Stimulated activated CD8-positive, alpha-beta memory T cell treated with anti-CD3 and anti-CD28 coated beads, Interleukin-7, amount 100 ng/mL, for 24 hours (primary cell): ENCODE measurements at regions not wholly inside any gene's neighbourhood (a gene's known extent, or its start where the extent isn't known, plus 50 kb on each side); places are given as distances from the start of the nearest gene placed in this dataset.
A peak's percentile ranks its signal among the peaks of the same experiment; 100 is the strongest.

Source experiments
- DNase-seq: peaks from one replicate; pipeline ENCODE4 v3.0.0-alpha.2; 2020; ENCODE audit warnings: low read depth

DNA sequence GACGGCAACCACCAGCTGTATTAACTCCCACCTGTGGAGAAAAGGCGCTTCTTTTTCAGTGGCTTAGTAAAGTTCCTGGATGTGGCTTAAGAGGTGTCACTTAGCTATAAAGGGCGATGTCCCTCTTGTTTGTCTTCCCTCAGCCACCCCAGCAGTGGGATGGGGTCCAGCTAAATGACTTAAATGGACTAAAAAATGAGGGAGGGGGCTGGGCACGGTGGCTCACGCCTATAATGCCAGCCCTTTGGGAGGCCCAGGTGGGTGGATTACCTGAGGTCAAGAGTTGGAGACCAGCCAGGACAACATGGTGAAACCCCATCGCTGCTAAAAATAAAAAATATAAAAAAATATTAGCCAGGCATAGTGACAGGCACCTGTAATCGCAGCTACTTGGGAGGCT is 667.5 kb upstream of the RBFOX1 start:
- no peak for DNase-seq

DNA sequence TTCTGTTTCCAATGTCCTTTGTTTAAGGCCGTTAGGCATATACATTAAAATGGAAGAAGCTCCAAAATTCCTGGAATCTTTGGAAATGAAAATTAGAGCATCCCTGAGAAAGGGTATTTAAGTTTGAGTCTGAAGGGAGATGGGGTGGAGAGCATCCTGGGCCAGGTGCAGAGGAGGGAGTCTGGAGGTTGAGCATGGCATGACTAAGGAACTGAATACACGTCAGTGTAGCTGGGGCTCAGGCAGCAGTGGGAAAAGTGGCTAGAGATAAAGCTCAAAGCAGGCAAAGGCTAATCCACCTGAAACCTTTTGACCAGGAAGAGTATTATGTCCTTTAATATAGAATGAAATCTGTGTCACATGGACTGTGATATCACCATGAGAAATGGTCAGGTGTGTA is 669.0 kb upstream of the RBFOX1 start:
- no peak for DNase-seq

DNA sequence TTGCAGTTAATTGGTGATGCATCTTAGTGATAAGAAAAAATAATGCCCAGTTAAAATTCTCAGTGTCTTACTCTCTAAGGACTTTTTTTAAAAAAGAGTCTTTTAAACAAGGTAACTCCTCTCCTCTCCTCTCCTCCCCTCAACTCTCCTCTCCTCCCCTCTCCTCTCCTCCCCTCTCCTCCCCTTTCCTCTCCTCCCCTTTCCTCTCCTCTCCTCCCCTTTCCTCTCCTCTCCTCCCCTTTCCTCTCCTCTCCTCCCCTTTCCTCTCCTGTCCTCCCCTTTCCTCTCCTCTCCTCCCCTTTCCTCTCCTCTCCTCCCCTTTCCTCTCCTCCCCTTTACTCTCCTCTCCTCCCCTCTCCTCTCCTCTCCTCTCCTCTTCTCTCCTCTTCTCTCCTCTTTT is 675.9 kb upstream of the RBFOX1 start:
- DNase-seq, result no peak

DNA sequence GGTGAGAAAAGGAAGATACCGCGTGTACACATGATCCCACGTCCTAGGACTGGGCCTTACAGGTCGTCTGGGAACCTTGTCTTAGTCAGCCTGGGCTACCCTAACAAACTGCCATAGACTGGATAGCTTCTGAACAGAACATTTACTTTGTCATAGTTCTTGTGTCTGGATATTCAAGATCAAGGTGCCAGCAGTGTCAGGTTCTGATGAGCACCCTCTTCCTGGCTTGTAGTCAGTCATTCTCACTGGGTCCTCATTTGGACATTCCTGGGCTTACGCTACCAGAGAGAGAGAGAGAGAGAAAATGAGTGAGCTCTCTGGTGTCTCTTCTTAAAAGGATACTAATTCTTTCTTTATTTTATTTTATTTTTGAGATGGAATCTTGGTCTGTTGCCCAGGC is 685.8 kb upstream of the RBFOX1 start:
- DNase-seq, result no peak

DNA sequence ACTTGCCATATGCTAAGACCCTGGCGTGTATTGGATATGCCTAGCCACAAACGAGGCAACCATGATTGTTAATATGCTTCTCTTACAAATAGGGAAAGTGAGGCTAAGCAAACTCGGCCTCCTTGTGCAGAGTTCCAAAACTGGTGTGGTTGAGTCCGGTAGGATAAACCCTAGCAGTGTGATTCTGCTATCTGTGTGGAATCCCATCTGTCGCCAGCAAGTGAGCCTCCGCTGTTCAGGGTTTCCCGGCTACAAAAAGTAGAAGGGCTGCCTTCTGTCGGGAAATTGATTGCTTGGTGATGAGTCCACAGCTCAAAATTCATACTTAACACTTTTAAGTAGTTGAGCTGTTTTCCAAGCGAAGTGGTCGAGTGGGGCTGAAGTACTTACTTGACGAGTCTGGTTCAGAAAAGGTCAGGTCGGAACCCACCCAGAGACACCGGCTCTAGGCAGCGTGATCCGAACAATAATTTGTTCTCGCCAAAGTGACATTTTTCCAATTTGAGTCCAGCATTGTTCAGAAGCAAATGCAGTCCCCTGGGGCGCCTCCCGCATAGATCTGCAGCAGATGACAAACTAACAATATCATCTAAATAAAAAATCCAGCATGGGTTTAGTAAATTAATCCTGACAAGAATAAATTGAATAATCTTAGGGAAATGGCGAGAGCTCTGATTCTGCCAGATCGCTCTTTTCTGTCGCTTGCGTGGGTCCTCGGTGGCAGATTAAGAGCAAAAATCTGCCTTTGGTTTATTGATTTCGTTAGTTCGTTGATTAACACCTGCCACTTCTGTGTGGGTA is 686.7 kb upstream of the RBFOX1 start:
- no peak for DNase-seq

DNA sequence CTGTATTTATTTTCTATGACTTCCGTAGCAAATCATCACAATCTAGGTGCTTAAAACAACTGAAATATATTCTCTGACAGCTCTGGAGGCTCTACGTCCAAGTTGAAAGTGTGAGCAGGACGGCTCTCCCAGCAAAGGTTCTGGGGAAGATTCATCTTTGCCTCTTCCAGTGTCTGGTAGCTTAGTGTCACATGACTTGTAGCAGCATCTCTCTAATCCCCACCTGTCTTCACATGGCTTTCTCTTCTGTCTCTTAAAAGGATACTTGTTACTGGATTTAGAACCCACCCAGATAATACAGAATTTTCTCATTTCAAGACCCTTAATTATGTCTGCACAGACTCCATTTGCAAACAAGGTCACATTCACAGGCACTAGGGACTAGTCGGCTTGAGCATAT is 687.7 kb upstream of the RBFOX1 start:
- DNase-seq, result no peak

DNA sequence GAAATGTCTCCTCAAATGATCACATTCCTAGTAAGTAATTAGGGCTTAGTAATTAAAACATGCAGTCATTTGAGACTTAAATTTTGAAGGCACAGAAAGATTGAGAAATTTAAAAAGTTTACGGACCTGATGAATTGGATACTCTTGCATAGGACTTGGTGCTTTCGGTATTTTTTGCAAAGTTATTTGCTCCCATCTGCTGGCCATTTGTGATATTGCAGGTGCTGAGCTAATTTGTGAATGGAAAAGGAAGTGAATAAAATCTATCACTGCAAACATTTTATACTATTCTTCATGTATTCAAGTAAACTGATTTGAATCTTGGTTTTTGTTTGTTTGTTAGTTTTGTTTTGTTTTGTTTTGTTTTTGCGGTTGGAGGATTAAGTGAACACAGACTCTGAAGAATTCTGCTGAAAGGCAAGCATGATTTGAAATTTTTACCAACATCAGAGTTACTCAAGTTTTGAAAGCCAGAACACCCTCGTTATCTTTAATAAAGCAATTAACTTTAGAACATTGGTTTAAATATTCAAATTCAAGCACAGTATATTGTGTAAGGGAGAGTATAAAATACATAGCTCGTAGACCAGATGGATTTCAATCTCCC is 689.5 kb upstream of the RBFOX1 start:
- DNase-seq, result peak; percentile 2

DNA sequence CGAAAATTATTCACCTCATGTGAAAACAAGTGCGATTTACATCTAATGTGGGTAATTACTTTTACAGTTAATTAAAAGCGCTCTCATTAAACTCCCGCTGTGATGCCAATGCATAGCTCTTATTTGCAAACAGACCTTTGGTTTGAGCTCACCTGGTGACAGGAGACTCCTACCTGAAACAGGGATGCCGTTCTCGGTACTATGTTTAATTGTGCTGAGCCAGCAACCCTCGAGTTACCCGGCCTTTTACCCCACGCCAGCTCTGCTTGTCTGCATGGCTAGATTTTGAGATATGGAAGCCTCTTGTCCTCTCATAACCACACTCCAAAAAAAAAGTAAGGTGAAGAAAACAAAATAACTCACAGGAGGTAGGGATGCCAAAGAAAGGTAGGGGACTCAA is 690.4 kb upstream of the RBFOX1 start:
- DNase-seq, result no peak

DNA sequence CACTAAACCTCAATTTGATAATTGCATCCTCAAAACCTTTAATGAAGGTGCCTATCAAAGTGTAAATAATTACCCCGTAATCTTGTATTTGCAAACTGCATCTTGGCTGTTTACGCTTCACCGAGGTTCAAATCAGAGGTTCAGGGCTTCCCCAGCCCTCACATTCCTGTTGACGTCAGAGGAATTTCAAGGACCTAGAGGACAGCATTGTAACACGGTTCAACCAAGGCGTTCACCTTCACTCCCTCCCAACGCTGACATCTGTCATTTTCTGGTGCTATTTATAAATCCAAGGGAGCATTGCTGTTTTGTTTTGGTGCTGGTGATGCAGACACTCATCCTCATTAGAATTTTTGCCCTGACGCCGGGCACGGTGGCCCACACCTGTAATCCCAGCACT is 691.6 kb upstream of the RBFOX1 start:
- DNase-seq, result no peak

DNA sequence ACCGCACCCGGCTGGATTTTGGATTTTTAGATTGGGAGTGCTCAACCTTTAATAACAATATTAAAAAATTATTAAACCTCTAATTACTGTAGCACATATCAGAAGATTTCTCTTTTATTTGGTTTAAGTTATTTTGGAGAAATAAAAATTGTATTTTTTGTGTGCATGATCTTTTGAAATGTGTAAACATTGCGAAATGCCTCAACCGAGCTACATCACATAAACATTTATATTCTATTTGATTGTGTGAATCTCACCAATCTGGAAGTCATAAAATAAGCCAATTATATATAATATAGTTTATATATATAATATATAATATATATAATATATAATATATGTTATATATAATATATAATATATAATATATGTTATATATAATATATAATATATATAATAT is 696.2 kb upstream of the RBFOX1 start:
- no peak for DNase-seq

DNA sequence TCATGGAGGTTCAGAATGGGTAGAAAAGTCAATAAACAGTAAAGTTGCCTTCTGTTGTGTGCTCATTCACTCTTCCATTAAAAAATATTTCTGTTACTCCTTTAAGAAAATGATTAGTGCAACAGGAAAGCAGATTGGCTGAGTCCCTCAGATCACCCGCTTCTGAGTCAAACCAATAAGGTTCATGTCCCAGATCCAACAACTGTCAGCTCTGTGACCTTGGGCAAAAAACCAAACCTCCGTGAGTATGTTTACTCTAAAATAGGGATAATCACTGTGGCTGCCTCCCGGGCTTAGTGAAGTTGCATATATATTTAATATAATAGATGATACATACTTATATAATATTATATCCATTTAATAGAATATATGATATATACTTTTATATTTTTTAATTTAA is 698.5 kb upstream of the RBFOX1 start:
- no peak for DNase-seq

DNA sequence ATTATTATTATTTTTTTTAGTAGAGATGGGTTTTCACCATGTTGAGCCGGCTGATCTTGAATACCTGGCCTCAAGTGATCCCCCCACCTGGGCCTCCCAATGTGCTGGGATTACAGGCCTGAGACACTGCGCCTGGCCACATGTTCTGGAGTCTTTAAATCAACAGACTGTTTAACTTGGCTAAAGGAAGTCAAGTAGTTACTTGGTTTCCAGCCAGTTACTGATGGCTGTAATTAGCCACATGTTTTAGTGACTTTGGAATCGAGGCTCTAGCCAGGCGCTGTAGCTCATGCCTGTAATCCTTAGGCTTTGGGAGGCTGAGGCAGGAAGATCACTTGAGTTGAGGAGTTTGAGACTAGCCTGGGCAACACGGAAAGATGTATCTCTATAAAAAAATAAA is 699.2 kb upstream of the RBFOX1 start:
- no peak for DNase-seq

DNA sequence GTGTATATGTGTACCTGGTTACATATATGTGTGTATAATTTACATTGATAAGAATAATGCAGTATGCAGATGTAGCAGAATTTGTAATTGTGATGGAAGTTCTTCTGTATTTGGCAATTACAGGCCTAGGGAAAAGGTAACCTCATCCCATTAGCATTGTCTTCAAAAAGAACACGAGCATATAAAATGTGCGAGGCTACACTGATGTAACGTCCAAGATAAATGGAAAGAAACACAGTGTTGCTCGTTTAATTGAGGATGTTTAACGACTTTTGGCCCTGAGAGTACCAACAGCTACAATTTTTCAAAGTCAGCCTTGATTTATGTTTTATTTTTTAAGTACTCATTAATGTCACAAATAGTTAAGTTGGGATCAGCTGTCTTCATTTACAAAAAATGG is 703.5 kb upstream of the RBFOX1 start:
- no peak for DNase-seq

DNA sequence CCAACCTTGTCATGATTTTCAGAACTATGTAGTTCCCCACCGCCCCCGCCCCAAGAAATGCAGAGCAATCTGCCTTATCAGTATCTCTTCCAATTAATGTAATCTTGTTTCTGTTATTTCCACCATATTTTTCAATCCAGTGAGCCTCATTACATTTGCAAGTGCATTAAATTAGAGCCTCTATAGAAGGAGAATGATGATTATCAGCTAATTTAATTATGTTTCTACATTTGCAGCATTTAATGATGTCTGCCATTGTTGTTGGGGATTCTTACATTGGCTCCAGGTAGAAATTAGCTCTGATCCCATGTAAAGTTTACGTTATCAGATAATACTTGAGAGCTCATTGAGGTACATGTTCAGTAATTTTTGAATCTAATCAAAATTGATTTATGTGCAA is 707.0 kb upstream of the RBFOX1 start:
- DNase-seq, result no peak

DNA sequence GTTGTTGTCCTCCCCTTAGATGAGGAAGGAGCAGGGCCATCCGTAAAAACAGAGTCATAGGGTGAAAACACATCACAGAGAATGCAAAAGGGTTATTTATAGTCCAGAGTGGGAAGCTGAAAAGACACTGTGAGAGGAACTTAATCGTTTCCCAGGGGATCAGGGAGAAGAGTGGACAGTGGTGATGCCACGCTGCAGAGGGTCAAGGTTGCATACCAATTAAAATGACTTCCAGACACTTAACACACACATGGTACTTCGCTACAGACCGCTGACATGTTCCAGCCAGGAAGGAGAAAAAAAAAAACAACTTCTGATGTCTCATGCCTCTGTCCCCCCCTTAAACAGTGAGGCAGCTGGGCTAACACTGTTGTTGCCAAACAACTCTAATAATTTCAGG is 713.8 kb upstream of the RBFOX1 start:
- DNase-seq, result no peak

DNA sequence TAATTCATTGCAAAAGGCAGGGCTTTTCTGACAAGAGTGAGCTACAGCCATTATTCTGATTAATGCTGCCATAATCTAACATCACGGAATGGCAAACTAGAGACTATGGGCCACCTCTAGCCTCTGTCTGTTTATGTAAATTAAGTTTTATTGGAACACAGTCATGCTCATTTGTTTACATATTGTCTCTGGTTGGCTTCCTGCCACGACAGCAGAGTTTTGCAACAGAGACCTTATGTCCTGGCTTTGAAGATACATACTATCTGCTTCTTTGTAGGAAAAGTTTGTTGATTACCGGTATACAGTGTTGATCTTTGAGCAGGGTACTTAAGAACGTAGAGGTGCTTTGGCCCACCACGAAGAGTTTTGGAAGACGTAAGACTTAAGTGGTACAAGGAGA is 715.9 kb upstream of the RBFOX1 start:
- DNase-seq, result no peak

DNA sequence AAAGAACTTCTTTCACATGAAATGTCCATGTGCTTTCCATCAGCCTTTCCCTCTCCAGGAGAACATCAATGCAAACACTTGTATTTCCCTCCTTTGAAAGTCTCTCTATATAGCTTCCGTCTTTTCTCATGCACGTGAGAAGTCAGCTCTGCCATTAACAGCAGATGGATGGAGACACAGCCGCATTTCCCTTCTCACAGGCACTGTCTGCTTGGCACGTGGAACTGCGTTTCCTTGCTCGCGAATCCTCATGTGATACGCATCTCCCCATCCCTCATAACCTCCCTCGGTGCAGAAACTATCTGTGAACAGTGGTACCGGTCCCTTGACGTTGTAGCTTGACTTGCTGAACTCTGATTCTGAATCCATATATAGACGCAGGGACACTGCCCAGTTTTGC is 717.0 kb upstream of the RBFOX1 start:
- DNase-seq, result no peak

DNA sequence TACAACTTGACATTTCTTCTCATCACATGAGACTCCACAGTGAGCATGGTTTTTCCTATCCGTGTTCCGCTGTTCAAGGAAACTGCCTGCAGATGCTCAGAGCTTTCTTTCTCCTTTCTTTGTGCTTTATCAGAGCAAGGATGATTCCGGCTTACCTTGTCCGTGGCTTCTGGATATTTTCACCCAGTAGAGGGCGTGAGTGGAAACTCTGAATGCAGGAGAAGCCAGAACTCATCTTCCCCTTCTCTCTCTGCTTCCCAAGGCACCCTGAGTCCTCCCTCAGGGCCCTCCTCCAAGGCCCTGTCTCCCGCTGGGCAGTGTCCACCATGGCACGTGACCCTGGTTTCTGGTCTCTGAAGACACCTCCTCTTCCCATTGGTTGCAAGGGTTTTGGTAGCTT is 721.1 kb upstream of the RBFOX1 start:
- DNase-seq, result no peak

DNA sequence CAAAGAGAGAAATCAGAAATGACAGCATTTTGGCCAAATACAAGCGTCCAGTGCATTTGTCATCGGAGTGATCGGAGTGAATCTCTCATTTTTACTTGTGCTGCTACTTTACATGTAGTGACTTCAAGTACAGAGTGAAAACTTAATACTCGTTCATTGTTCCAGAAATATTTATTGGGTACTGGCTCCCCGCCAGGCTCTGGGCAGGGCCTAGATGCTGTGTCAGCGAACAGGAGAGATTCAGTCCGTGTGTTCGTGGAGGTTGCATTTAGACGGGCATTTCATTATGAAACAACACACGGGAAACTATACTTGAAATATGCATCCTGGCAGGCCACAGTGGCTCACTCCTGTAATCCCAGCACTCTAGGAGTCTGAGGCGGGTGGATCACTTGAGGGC is 727.2 kb upstream of the RBFOX1 start:
- DNase-seq, result no peak

DNA sequence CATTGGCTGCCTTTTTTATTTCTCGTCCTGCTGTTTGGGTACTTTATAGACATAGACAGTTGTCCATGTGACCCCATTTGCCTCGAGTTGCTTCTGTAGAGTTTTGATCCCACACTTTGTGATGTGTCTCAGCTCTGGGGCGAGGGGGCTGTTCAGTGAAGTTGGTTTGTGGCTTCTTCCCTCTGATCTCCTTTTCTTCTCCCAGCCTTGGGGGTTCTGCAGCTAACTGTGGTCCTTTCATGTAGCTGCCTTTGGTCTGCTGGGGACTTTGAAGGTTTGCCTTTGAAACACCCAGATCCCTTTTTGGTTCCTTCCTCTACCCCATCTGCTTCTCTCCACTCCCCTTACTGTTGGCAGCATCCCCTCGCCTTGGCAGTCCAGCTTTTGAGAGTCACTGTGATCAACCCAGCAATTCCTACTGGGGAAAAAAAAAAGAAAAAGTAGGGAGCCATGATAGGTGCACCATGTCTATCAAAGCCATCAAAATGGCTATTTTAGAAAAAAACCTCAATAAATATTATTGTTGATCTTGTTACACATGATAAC is 728.8 kb upstream of the RBFOX1 start:
- no peak for DNase-seq

DNA sequence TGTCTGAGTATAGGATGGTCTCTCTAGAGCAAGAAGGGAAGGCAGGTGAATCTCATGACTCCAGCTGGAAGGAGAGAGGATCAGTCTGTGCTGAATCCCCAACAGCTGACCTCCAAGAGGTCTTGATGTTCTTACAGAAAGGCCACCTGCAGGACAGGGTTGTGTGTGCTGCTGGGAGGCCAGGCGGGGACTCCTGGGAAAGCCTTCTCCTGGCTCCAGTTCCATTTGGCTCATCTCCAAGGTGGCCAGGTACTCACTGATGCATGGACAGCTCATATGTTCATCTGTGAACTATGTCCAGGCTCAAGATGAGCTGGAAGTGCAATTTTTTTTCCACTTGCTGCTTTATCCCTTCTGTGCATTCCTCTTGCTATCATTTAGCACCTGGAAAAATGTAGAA is 730.2 kb upstream of the RBFOX1 start:
- DNase-seq, result no peak

DNA sequence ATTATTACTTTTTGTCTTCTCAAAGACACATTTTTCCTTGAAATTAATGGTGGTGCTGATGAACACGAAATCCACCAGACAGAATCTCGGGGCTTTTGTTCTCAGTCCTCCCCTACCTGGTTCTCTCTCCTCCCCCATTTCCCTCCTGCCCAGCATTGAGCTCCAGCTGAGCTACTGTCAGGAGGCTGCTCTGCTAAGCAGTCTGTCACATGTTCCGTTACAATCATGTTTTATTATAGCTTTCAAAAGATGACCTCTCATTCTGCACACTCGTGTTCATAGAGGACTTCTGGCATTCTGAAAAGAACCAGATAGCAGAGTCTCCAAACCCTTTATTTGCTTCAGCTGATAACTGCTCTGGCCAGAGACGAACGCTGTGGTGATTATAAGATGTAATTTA is 732.5 kb upstream of the RBFOX1 start:
- no peak for DNase-seq

DNA sequence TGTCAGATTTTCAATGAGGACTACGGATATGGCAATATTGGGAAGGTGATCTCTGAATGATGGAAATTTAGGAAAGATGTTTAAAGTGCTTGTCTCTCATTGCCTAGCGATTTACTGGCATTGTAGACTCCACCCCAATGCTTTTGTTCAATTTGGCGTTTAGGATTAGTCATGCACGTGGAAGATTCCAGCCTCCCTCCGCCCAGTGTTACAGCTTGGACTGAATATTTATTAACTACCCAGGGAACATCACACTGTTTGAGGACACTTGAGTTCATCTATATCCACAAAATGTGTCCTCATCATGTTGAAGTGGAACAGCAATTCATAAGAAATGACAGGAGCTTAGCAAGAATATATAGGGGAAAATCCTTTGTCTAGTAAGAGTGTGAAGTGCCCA is 738.8 kb upstream of the RBFOX1 start:
- no peak for DNase-seq

DNA sequence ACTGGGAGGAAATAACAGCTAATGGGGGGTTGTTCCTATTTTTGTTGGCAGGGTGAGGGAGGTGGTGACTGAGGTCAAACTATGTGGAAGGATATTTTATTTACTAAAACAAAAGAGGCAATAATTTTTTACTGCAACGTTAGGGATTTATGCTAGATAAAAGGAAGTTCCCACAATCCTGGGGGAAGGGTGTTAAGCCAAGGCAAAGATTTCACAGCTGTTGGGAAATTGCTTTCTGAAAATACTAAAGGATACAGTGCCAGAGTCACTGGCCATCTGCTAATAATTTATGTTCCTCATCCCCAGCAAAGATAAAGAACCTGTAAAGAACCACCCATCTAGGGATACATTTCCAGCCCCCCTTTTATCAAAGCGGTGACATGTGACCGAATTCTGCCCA is 756.0 kb upstream of the RBFOX1 start:
- DNase-seq, result no peak
